ENCODE measurements at regions not wholly inside any gene's neighbourhood (a gene's known extent, or its start where the extent isn't known, plus 50 kb on each side); places are given as distances from the start of the nearest gene placed in this dataset.

- no peak overlapping the region for H2AK5ac ChIP-seq (ENCODE audit: insufficient read length, low read length)
- H3K56ac ChIP-seq (ENCODE audit: insufficient read length, low read depth, low read length), result no peak overlapping the region
- H3K14ac ChIP-seq (ENCODE audit: insufficient read depth, low read length), result no peak overlapping the region
- no peak overlapping the region for H4K5ac ChIP-seq (ENCODE audit: insufficient read length, low read depth, low read length)
- H3K4me2 ChIP-seq (ENCODE audit: insufficient read depth, insufficient read length, low read length), result no peak overlapping the region
- H4K8ac ChIP-seq (replicated peaks; ENCODE audit: insufficient read length, low read depth, low read length), result no peak overlapping the region
- no peaks in the 10 kb centered on the region for H4K20me1 ChIP-seq (ENCODE audit: control insufficient read depth, insufficient read depth, insufficient read length)
- H3K4me1 ChIP-seq (ENCODE audit: insufficient read depth, low read length), result no peaks in the 10 kb centered on the region
- Mint-ChIP-seq H3K27ac (no peak overlapping the region), H3K9me3 (no peaks in the 10 kb centered on the region), H3K4me3 (no peak overlapping the region), H3K4me1 (peaks cover 20 to 23% of the 10 kb centered on the region in 2 experiments), H3K36me3 (ENCODE audit: insufficient read depth in 1 of 3, low read depth in 3 of 3) (no peaks in the 10 kb centered on the region), H3K27me3 (ENCODE audit: low read depth) (no peaks in the 10 kb centered on the region)
- H3K27ac ChIP-seq (ENCODE audit: insufficient read length, low read depth, low read length), result no peak overlapping the region
- no peaks in the 10 kb centered on the region for H3K23me2 ChIP-seq (ENCODE audit: insufficient read length, low read depth, low read length, poor library complexity, severe bottlenecking)
- no CpG with 5 or more reads among the region's 6 CpGs for WGBS (ENCODE audit: extremely low coverage, insufficient read length, low lambda C conversion rate)
- no peak overlapping the region for H3K23ac ChIP-seq (ENCODE audit: insufficient read length, low read depth, low read length)
- TF ChIP-seq CTCF (conservative IDR thresholded peaks at IDR 0.05), result no peak
- H2BK5ac ChIP-seq (ENCODE audit: insufficient read length, low read length), result no peak overlapping the region
- no peaks in the 10 kb centered on the region for H3K79me2 ChIP-seq (ENCODE audit: insufficient read depth, low read length)
- no peaks in the 10 kb centered on the region for H3K79me1 ChIP-seq (ENCODE audit: insufficient read depth, low read depth, low read length, poor library complexity, severe bottlenecking)
- no peak overlapping the region for H4K91ac ChIP-seq (ENCODE audit: insufficient read length, low read depth, low read length)
- H3K27me3 ChIP-seq (ENCODE audit: insufficient read depth, low read length), result no peaks in the 10 kb centered on the region
- H3K4ac ChIP-seq (ENCODE audit: low read depth, low read length), result no peak overlapping the region
- no peak overlapping the region for H3K9ac ChIP-seq (ENCODE audit: extremely low read depth, insufficient read length, low read length)
- H2BK15ac ChIP-seq (ENCODE audit: low read depth, low read length), result no peak overlapping the region
- no peak overlapping the region for H2BK12ac ChIP-seq (ENCODE audit: insufficient read length, low read depth, low read length)
- no peak overlapping the region for H3K18ac ChIP-seq (ENCODE audit: insufficient read length, low read depth, low read length)
- H3K9me3 ChIP-seq (ENCODE audit: control insufficient read depth, low read depth, low read length), result no peaks in the 10 kb centered on the region
- H2BK120ac ChIP-seq (ENCODE audit: low read depth, low read length, poor library complexity, severe bottlenecking), result no peak overlapping the region
- no peak overlapping the region for H3T11ph ChIP-seq (ENCODE audit: low read length)
- no peak for DNase-seq
- no peak overlapping the region for H2BK20ac ChIP-seq (ENCODE audit: low read depth, low read length, poor library complexity, severe bottlenecking)
- no peak overlapping the region for H2AFZ ChIP-seq (ENCODE audit: low read length)
These were observed 114.9 kb upstream of the OSR1 start for GRCh38 chr2:19473350-19473749.

Data from H9 (cell line).